Stimulated activated effector memory CD8-positive, alpha-beta T cell treated with anti-CD3 and anti-CD28 coated beads, Interleukin-12 subunit alpha, Interleukin-12 subunit beta, amount 100 ng/mL, for 72 hours (primary cell): ENCODE measurements at regions not wholly inside any gene's neighbourhood (a gene's known extent, or its start where the extent isn't known, plus 50 kb on each side); places are given as distances from the start of the nearest gene placed in this dataset.
A peak's percentile ranks its signal among the peaks of the same experiment; 100 is the strongest.
"Not testable (repeated sequence)": the region's sequence is repeated elsewhere in the genome, so short reads cannot be mapped to it uniquely, and the experiment has no call there.

Experiments used
- ATAC-seq: fragments of 150-1000 bp; cut with Tn5 transposase; 2 replicates; pipeline ENCODE4 v1.10.0; 2021
- DNase-seq, 2 donors: peaks; one replicate each; pipeline ENCODE4 v3.0.0; 2021 to 2022; ENCODE audit warnings: low spot score in 2 of 2
- H3K27ac Mint-ChIP-seq: one replicate; pipeline ENCODE4 v1.8.0; 2022; ENCODE audit warnings: mild to moderate bottlenecking, mixed read lengths
- H3K36me3 Mint-ChIP-seq: one replicate; pipeline ENCODE4 v1.8.0; 2022; ENCODE audit warnings: mild to moderate bottlenecking, mixed read lengths
- H3K4me1 Mint-ChIP-seq: one replicate; pipeline ENCODE4 v1.8.0; 2022; ENCODE audit warnings: mixed read lengths
- H3K4me3 Mint-ChIP-seq: one replicate; pipeline ENCODE4 v1.8.0; 2022; ENCODE audit warnings: mild to moderate bottlenecking, mixed read lengths
- H3K9me3 Mint-ChIP-seq: one replicate; pipeline ENCODE4 v1.8.0; 2022; ENCODE audit warnings: mixed read lengths

DNA sequence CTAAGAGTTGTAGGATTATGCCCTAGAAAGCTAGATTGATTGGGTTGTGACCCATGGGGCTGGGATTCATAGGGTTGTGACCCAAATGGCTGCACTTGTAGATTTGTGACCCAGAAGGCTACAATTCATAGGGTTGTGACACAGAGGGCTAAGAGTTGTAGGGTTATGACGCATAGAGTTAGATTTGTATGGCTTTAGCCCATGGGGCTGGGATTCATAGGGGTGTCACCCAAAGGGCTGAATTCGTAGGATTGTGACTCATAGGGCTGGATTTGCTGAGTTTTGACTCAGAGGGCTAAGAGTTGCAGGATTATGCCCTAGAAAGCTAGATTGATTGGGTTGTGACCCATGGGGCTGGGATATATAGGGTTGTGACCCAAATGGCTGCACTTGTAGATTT is 126.6 kb downstream of the CRLF2 start:
- H3K4me1 Mint-ChIP-seq, H3K4me3 Mint-ChIP-seq, H3K36me3 Mint-ChIP-seq, H3K27ac Mint-ChIP-seq, DNase-seq, ATAC-seq: not testable (repeated sequence)
- H3K9me3 Mint-ChIP-seq = peaks cover 22% of the 10 kb centered on the region

DNA sequence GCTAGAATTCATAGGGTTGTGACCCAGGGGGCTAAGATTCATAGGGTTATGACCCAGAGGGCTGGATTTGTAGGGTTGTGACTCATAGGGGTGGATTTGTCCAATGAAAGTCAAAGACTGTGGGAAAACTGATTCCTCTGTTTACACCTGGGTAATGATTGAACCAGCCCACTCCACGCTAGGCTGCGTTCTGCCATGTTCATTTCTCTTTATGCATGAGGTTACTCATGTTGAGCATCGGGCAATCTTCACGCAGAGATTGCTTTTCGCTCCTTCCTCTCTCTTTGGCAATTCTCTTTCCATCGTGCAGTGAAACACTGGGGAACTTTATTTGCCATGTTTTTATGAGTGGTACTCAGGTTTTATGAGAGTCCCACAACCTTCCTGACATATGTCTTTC is 127.8 kb downstream of the CRLF2 start:
- H3K27ac Mint-ChIP-seq = no peak overlapping the region

DNA sequence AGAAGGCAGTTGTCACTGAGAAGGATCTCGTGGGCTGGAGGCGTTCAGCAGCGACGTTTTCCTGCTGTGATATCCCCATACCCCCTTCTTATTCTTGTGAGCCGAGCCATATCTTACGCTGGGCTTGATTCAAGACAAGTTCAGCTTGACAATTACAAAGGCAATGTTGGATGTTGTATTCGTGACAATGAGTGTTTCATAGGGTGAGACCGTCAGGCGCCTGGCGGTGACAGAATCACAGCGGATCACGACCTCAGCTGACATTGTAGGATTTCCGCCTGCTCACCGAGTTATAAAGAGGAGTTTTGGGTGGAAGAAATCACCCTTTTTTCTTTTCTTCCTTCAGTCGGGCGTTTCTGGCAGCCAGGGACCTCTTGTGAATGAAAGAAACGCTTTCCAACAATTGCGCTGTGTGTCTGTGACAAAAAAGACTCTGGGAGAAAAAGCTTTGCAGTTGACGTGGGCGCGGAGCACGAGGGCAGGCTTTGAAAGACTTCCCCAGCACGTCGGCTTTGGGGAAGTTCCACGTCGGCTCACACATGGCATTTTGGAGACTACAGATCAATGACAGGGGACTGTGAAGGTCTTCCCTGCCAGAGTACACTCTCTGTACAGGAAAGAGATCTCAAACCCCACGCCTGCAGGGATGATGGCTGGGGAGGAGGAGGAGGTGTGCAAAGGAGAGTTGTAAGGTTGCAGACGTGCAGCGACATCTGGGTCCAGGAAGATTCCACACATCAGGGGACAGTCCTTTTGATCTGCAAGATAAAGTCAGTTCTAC is 135.4 kb downstream of the CRLF2 start:
- Mint-ChIP-seq H3K36me3 (peaks cover 6% of the 10 kb centered on the region), H3K4me1 (peaks cover 5% of the 10 kb centered on the region), H3K9me3 (peaks cover 9% of the 10 kb centered on the region), H3K4me3 (no peak overlapping the region), H3K27ac (no peak overlapping the region)
- ATAC-seq (no peak), DNase-seq (no peak)

More for the DNA sequence above, 127.8 kb downstream of the CRLF2 start:
- H3K36me3 Mint-ChIP-seq = no peaks in the 10 kb centered on the region
- H3K4me1 Mint-ChIP-seq = no peaks in the 10 kb centered on the region
- no peak for DNase-seq
- ATAC-seq = no peak
- H3K9me3 Mint-ChIP-seq = peaks cover 22% of the 10 kb centered on the region
- H3K4me3 Mint-ChIP-seq = no peak overlapping the region

DNA sequence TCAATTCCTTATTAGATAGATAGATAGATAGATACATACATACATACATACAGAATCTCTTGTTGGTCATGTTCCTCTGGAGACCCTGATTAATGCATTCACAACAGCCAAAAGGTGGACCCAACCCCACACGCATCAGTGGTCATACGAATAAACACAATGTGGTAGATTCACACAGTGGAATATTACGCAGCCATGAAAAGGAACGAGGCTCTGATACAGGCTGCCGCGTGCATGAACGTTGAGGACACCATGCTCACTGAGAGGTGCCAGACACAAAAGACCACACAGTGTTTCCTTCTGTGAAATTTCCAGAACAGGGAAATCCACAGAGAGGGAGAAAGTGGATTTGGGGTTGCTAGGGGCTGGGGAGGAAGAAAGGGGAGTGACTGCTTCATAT is 136.7 kb downstream of the CRLF2 start:
- Mint-ChIP-seq H3K36me3 (peaks cover 6% of the 10 kb centered on the region), H3K27ac (no peak overlapping the region), H3K9me3 (peaks cover 9% of the 10 kb centered on the region), H3K4me1 (peaks cover 5% of the 10 kb centered on the region), H3K4me3 (no peak overlapping the region)
- no peak for DNase-seq
- ATAC-seq = no peak

DNA sequence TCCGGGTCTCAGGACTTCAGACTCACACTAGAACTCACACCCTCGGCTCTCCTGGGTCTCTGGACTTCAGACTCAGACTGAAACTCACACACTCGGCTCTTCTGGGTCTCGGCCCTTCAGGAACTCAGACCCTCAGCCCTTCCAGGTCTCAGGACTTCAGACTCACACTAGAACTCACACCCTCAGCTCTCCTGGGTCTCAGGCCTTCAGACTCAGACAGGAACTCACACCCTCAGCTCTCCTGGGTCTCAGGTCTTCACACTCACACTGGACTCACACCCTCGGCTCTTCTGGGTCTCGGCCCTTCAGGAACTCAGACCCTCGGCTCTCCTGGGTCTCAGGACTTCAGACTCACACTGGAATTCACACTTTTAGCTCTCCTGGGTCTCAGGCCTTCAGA is 137.3 kb downstream of the CRLF2 start:
- no peak overlapping the region for H3K4me3 Mint-ChIP-seq
- H3K4me1 Mint-ChIP-seq = peaks cover 5% of the 10 kb centered on the region
- ATAC-seq = no peak
- peaks cover 6% of the 10 kb centered on the region for H3K36me3 Mint-ChIP-seq
- H3K9me3 Mint-ChIP-seq = peaks cover 9% of the 10 kb centered on the region
- H3K27ac Mint-ChIP-seq = no peak overlapping the region
- DNase-seq = no peak

GRCh38 chrX:1074755-1075154 is 137.7 kb downstream of the CRLF2 start:
- H3K36me3 Mint-ChIP-seq = peaks cover 6% of the 10 kb centered on the region
- peak in 1 of 2 donors; percentile 51 for DNase-seq
- no peak overlapping the region for H3K4me3 Mint-ChIP-seq
- H3K4me1 Mint-ChIP-seq = peaks cover 5% of the 10 kb centered on the region
- no peak for ATAC-seq
- H3K27ac Mint-ChIP-seq = peak overlapping the region; percentile 53
- peaks cover 9% of the 10 kb centered on the region for H3K9me3 Mint-ChIP-seq

- peaks cover 6% of the 10 kb centered on the region for H3K36me3 Mint-ChIP-seq
- no peak for DNase-seq
- peak overlapping the region; percentile 53 for H3K27ac Mint-ChIP-seq
- no peak overlapping the region for H3K4me3 Mint-ChIP-seq
- no peak for ATAC-seq
- H3K4me1 Mint-ChIP-seq = peaks cover 5% of the 10 kb centered on the region
- H3K9me3 Mint-ChIP-seq = peaks cover 9% of the 10 kb centered on the region
Observed at GRCh38 chrX:1074172-1074571, 138.3 kb downstream of the CRLF2 start.

GRCh38 chrX:1072637-1073377 is 139.6 kb downstream of the CRLF2 start:
- no peak for ATAC-seq
- peak in 1 of 2 donors; percentile 65 for DNase-seq
- Mint-ChIP-seq H3K27ac (no peak overlapping the region), H3K4me1 (peaks cover 5% of the 10 kb centered on the region), H3K36me3 (peaks cover 6% of the 10 kb centered on the region), H3K9me3 (peaks cover 9% of the 10 kb centered on the region), H3K4me3 (no peak overlapping the region)

GRCh38 chrX:1071351-1071750 is 141.1 kb downstream of the CRLF2 start:
- DNase-seq = no peak
- Mint-ChIP-seq H3K4me1 (no peaks in the 10 kb centered on the region), H3K4me3 (no peak overlapping the region)

DNA sequence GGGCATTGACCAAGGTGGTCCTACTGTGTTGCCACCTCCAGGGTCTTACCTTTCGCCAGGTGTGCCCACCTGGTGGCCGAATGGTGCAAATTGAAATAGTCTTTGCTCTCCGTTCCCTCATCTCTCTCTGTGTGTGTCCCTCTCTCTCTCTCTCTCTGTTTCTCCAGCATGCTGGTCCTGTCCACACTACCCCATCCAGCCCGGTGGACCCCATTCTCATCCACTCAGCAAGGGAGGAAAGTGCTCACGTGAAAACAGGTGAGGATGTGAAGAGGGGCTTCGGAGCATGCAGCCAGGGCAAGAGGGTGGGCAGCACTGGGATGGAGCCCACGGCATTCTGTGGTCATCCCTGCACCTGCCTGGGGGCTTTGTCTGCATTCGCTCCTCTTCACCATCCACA is 150.1 kb downstream of the CRLF2 start:
- H3K27ac Mint-ChIP-seq = no peak overlapping the region
- H3K36me3 Mint-ChIP-seq = no peaks in the 10 kb centered on the region
- no peak overlapping the region for H3K4me3 Mint-ChIP-seq
- H3K4me1 Mint-ChIP-seq = no peaks in the 10 kb centered on the region
- ATAC-seq = no peak
- peaks cover 17% of the 10 kb centered on the region for H3K9me3 Mint-ChIP-seq
- no peak for DNase-seq

More at GRCh38 chrX:1071351-1071750, 141.1 kb downstream of the CRLF2 start:
- ATAC-seq = no peak
- Mint-ChIP-seq H3K9me3 (peaks cover 9% of the 10 kb centered on the region), H3K36me3 (peaks cover 6% of the 10 kb centered on the region), H3K27ac (no peak overlapping the region)

- Mint-ChIP-seq H3K36me3 (no peaks in the 10 kb centered on the region), H3K4me3 (no peak overlapping the region), H3K4me1 (no peaks in the 10 kb centered on the region), H3K27ac (no peak overlapping the region), H3K9me3 (peaks cover 17% of the 10 kb centered on the region)
- DNase-seq (no peak), ATAC-seq (no peak)
Observed at GRCh38 chrX:1060562-1060960, 151.9 kb downstream of the CRLF2 start.

DNA sequence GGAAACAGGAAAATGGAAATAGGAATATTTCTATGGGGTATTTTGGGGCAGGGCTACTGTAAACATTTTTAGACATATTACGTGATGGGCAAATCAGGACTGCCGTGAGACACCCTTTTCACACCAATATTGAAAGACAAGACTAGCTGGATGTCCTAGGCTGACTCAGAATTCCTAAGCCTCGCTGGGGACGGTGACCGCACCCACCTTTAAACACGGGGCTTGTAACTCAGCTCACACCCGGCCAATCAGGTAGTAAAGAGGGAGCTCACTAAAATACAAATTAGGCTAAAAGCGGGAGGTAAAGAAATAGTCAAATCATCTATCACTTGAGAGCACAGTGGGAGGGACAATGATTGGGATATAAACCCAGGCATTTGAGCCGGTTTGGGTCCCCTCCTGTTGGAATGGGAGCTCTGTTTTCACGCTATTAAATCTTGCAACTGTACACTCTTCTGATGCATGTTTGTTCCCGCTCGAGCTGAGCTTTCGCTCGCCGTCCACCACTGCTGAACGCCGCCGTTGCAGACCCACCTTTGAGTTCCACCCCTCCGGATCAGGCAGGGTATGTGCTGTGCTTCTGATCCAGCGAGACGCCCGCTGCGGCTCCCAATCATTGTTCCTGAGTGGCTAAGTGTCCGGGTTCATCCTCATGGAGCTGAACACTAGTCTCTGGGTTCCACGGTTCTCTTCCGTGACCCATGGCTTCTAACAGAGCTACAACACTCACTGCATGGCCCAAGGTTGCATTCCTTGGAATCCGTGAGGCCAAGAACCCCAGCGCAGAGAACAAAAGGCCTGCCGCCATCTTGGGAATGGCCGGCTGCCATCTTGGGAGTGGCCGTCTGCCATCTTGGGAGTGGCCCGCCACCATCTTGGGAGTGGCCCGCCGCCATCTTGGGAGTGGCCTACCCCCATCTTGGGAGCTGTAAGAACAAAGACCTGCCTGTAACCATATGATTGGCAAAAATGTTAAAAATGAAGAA is 152.6 kb downstream of the CRLF2 start:
- Mint-ChIP-seq H3K27ac (no peak overlapping the region), H3K4me1 (no peaks in the 10 kb centered on the region), H3K36me3 (no peaks in the 10 kb centered on the region), H3K4me3 (no peak overlapping the region), H3K9me3 (peaks cover 17% of the 10 kb centered on the region)
- ATAC-seq = no peak
- DNase-seq = no peak

GRCh38 chrX:1053600-1053999 is 158.8 kb downstream of the CRLF2 start:
- not testable (repeated sequence) for H3K9me3 Mint-ChIP-seq, H3K36me3 Mint-ChIP-seq, H3K4me3 Mint-ChIP-seq, ATAC-seq, H3K27ac Mint-ChIP-seq, H3K4me1 Mint-ChIP-seq, DNase-seq

DNA sequence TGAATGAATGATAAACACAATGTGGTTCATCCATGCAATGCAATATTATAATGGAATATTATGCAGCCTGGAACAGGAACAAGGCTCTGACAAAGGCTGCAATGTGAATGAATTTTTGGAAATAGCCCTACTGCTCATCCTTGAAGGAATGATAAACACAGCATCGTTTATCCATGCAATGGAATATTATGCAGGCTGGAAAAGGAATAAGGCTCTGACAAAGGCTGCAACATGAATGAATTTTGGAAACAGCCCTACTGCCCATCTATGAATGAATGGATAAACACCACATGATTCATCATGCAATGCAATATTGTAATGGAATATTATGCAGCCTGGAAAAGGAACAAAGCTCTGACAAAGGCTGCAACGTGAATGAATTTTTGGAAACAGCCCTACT is 159.4 kb downstream of the CRLF2 start:
- DNase-seq (no peak), ATAC-seq (no peak)
- no peaks in the 10 kb centered on the region for H3K36me3 Mint-ChIP-seq

GRCh38 chrX:1052021-1052420 is 160.4 kb downstream of the CRLF2 start:
- Mint-ChIP-seq H3K27ac (no peak overlapping the region), H3K9me3 (peaks cover 17% of the 10 kb centered on the region), H3K36me3 (no peaks in the 10 kb centered on the region), H3K4me3 (no peak overlapping the region), H3K4me1 (no peaks in the 10 kb centered on the region)
- DNase-seq (no peak), ATAC-seq (no peak)

More for the DNA sequence above, 159.4 kb downstream of the CRLF2 start:
- Mint-ChIP-seq H3K4me1 (no peaks in the 10 kb centered on the region), H3K9me3 (peaks cover 13% of the 10 kb centered on the region), H3K4me3 (no peak overlapping the region), H3K27ac (no peak overlapping the region)
